Stimulated activated CD8-positive, alpha-beta memory T cell treated with anti-CD3 and anti-CD28 coated beads, Interleukin-4, amount 100 ng/mL, for 4 hours (primary cell): ENCODE measurements at regions not wholly inside any gene's neighbourhood (a gene's known extent, or its start where the extent isn't known, plus 50 kb on each side); places are given as distances from the start of the nearest gene placed in this dataset.

Experiments
- DNase-seq, 2 donors: peaks; one replicate each; pipeline ENCODE4 v3.0.0-alpha.2; 2020; ENCODE audit warnings: low read depth in 2 of 2, low spot score in 1 of 2

GRCh38 chr6:40082278-40083043, 148.2 kb upstream of the MOCS1 start:
- no peak for DNase-seq

GRCh38 chr6:40077736-40078135, 143.5 kb upstream of the MOCS1 start:
- no peak for DNase-seq

- no peak for DNase-seq
Measured at GRCh38 chr6:40077315-40077714, 143.1 kb upstream of the MOCS1 start.

GRCh38 chr6:40075056-40075590, 140.9 kb upstream of the MOCS1 start:
- no peak for DNase-seq

GRCh38 chr6:40074306-40075055, 140.2 kb upstream of the MOCS1 start:
- DNase-seq: no peak

GRCh38 chr6:40066372-40066771, 132.1 kb upstream of the MOCS1 start:
- no peak for DNase-seq

- no peak for DNase-seq
Measured at GRCh38 chr6:40056865-40057264, 122.6 kb upstream of the MOCS1 start.

- DNase-seq: no peak
Measured at GRCh38 chr6:40054602-40055001, 120.3 kb upstream of the MOCS1 start.

GRCh38 chr6:40054186-40054585, 119.9 kb upstream of the MOCS1 start:
- DNase-seq: no peak

- DNase-seq: no peak
Measured at GRCh38 chr6:40049128-40049527, 114.9 kb upstream of the MOCS1 start.

- DNase-seq: no peak
Measured at GRCh38 chr6:40044196-40044595, 109.9 kb upstream of the MOCS1 start.

- no peak for DNase-seq
Measured at GRCh38 chr6:40042232-40042631, 108.0 kb upstream of the MOCS1 start.

- DNase-seq: no peak
Measured at GRCh38 chr6:40039042-40039441, 104.8 kb upstream of the MOCS1 start.

GRCh38 chr6:40038626-40039025, 104.4 kb upstream of the MOCS1 start:
- no peak for DNase-seq

GRCh38 chr6:40037271-40037670, 103.0 kb upstream of the MOCS1 start:
- no peak for DNase-seq

GRCh38 chr6:40036186-40036585, 101.9 kb upstream of the MOCS1 start:
- no peak for DNase-seq

GRCh38 chr6:40028449-40028848, 94.2 kb upstream of the MOCS1 start:
- DNase-seq: no peak

GRCh38 chr6:40022867-40023266, 88.6 kb upstream of the MOCS1 start:
- no peak for DNase-seq

GRCh38 chr6:40020166-40020565, 85.9 kb upstream of the MOCS1 start:
- no peak for DNase-seq

- no peak for DNase-seq
Measured at GRCh38 chr6:40015530-40015929, 81.3 kb upstream of the MOCS1 start.

- no peak for DNase-seq
Measured at GRCh38 chr6:40011844-40012243, 77.6 kb upstream of the MOCS1 start.

- no peak for DNase-seq
Measured at GRCh38 chr6:40000964-40001515, 66.8 kb upstream of the MOCS1 start.
